ENCODE measurements at regions not wholly inside any gene's neighbourhood (a gene's known extent, or its start where the extent isn't known, plus 50 kb on each side); places are given as distances from the start of the nearest gene placed in this dataset.

DNA sequence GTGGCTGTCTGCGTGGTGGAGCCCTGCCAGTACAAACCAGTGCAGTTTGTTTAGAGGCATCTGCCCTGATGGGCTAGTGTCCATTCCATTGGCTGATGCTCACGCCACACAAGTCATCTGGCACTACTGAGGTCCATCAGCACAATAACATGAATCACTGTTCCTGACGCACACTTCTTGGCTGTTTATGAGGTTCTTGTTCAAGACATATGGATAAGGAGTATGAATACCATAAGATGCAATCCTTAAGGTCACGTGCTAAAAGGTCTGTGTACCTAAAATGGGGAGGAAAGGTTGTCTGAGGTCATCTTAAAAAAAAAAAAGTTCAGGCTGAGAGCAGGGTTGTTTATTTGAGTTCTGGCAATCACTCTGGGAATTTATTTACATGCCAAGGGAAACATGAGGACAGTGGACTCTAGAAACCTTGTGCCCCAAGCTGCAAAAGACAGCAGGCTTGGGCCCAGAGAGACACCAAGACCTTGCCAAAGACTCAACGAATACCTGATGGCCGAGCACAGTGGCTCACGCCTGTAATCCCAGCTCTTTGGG, 54.1 kb upstream of the SHLD1 start:
- Histone ChIP-seq H3K4me3 (no peak overlapping the region), H3K36me3 (ENCODE audit: insufficient read depth) (no peaks in the 10 kb centered on the region), H3K4me1 (ENCODE audit: insufficient read depth) (no peaks in the 10 kb centered on the region), H4K20me1 (replicated peaks; ENCODE audit: insufficient read depth) (no peaks in the 10 kb centered on the region), H2AFZ (no peak overlapping the region), H3K79me2 (replicated peaks; ENCODE audit: insufficient read depth) (no peaks in the 10 kb centered on the region), H3K27me3 (ENCODE audit: insufficient read depth) (no peaks in the 10 kb centered on the region), H3K27ac (ENCODE audit: low read depth) (no peak overlapping the region), H3F3A (replicated peaks; ENCODE audit: low read depth) (no peaks in the 10 kb centered on the region), H3K4me2 (no peak overlapping the region), H3K9me2 (ENCODE audit: insufficient read depth) (no peaks in the 10 kb centered on the region)
- Mint-ChIP-seq H3K36me3 (ENCODE audit: low read depth) (peaks cover 7% of the 10 kb centered on the region; the same call in 2 of the 3 replicates), H3K9me3 (peaks cover 19% of the 10 kb centered on the region), H3K27me3 (ENCODE audit: insufficient read depth, low read depth, poor library complexity) (no peaks in the 10 kb centered on the region), H3K4me1 (no peaks in the 10 kb centered on the region), H3K4me3 (no peak overlapping the region), H3K27ac (no peak overlapping the region)
- ATAC-seq (no peak), DNase-seq (ENCODE audit: low spot score) (no peak)
- no peak for TF ChIP-seq ZNF114 (CRISPR knock-in tag; IDR thresholded peaks at IDR 0.05)

DNA sequence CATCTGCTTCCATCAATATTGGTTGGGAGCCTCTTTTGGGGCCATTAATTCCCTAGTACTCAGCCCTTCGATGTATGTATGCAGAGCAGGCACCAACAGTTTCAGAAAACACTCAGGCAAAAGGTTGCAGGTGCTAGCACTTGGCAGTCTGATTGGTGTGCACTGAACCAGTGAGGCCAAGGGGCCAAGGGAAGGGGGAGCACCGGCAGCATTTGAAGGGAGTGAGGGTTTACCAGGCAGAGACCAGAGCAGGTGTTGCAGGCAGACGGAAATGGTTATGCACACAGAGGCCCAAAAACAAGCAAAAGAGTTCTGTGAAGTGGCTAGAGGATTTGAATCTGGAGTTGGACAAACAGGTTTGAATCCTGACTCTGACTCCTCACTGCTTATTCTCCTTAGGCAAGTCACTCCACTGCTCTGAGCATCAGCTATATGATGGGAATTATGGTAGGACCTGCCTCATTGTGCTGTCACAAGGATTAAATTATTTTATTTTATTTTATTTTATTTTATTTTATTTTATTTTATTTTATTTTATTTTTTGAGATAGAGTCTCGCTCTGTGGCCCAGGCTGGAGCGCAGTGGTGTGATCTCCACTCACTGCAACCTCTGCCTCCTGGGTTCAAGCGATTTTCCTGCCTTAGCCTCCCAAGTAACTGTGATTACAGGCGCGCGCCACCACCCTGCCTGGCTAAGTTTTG, 58.1 kb upstream of the SHLD1 start:
- no peaks in the 10 kb centered on the region for H3K4me1 Mint-ChIP-seq
- no peaks in the 10 kb centered on the region for H3K4me1 ChIP-seq (ENCODE audit: insufficient read depth)
- ATAC-seq: no peak
- no peak overlapping the region for H3K27ac Mint-ChIP-seq
- TF ChIP-seq STAT1 (IDR thresholded peaks at IDR 0.05; ENCODE audit: unreplicated experiment): no peak
- TF ChIP-seq ETS1 (IDR thresholded peaks at IDR 0.05): no peak
- TF ChIP-seq, protein P1, sequence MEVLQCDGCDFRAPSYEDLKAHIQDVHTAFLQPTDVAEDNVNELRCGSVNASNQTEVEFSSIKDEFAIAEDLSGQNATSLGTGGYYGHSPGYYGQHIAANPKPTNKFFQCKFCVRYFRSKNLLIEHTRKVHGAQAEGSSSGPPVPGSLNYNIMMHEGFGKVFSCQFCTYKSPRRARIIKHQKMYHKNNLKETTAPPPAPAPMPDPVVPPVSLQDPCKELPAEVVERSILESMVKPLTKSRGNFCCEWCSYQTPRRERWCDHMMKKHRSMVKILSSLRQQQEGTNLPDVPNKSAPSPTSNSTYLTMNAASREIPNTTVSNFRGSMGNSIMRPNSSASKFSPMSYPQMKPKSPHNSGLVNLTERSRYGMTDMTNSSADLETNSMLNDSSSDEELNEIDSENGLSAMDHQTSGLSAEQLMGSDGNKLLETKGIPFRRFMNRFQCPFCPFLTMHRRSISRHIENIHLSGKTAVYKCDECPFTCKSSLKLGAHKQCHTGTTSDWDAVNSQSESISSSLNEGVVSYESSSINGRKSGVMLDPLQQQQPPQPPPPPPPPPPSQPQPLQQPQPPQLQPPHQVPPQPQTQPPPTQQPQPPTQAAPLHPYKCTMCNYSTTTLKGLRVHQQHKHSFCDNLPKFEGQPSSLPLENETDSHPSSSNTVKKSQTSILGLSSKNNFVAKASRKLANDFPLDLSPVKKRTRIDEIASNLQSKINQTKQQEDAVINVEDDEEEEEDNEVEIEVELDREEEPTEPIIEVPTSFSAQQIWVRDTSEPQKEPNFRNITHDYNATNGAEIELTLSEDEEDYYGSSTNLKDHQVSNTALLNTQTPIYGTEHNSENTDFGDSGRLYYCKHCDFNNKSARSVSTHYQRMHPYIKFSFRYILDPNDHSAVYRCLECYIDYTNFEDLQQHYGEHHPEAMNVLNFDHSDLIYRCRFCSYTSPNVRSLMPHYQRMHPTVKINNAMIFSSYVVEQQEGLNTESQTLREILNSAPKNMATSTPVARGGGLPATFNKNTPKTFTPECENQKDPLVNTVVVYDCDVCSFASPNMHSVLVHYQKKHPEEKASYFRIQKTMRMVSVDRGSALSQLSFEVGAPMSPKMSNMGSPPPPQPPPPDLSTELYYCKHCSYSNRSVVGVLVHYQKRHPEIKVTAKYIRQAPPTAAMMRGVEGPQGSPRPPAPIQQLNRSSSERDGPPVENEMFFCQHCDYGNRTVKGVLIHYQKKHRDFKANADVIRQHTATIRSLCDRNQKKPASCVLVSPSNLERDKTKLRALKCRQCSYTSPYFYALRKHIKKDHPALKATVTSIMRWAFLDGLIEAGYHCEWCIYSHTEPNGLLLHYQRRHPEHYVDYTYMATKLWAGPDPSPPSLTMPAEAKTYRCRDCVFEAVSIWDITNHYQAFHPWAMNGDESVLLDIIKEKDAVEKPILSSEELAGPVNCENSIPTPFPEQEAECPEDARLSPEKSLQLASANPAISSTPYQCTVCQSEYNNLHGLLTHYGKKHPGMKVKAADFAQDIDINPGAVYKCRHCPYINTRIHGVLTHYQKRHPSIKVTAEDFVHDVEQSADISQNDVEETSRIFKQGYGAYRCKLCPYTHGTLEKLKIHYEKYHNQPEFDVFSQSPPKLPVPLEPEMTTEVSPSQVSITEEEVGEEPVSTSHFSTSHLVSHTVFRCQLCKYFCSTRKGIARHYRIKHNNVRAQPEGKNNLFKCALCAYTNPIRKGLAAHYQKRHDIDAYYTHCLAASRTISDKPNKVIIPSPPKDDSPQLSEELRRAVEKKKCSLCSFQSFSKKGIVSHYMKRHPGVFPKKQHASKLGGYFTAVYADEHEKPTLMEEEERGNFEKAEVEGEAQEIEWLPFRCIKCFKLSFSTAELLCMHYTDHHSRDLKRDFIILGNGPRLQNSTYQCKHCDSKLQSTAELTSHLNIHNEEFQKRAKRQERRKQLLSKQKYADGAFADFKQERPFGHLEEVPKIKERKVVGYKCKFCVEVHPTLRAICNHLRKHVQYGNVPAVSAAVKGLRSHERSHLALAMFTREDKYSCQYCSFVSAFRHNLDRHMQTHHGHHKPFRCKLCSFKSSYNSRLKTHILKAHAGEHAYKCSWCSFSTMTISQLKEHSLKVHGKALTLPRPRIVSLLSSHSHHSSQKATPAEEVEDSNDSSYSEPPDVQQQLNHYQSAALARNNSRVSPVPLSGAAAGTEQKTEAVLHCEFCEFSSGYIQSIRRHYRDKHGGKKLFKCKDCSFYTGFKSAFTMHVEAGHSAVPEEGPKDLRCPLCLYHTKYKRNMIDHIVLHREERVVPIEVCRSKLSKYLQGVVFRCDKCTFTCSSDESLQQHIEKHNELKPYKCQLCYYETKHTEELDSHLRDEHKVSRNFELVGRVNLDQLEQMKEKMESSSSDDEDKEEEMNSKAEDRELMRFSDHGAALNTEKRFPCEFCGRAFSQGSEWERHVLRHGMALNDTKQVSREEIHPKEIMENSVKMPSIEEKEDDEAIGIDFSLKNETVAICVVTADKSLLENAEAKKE (CRISPR knock-in tag; IDR thresholded peaks at IDR 0.05): no peak
- TF ChIP-seq EZH2phosphoT487 (IDR thresholded peaks at IDR 0.05; ENCODE audit: unreplicated experiment): no peak
- TF ChIP-seq NANOG (IDR thresholded peaks at IDR 0.05; ENCODE audit: borderline replicate concordance): no peak
- no peak for TF ChIP-seq POLR2AphosphoS5 (IDR thresholded peaks at IDR 0.05; ENCODE audit: low read depth)
- TF ChIP-seq CREB1 (CRISPR knock-in tag; IDR thresholded peaks at IDR 0.05; ENCODE audit: low read depth): no peak
- no peak for TF ChIP-seq JUNB (IDR thresholded peaks at IDR 0.05; ENCODE audit: unreplicated experiment)
- no peak for TF ChIP-seq ZNF114 (CRISPR knock-in tag; IDR thresholded peaks at IDR 0.05)
- TF ChIP-seq, protein P2, sequence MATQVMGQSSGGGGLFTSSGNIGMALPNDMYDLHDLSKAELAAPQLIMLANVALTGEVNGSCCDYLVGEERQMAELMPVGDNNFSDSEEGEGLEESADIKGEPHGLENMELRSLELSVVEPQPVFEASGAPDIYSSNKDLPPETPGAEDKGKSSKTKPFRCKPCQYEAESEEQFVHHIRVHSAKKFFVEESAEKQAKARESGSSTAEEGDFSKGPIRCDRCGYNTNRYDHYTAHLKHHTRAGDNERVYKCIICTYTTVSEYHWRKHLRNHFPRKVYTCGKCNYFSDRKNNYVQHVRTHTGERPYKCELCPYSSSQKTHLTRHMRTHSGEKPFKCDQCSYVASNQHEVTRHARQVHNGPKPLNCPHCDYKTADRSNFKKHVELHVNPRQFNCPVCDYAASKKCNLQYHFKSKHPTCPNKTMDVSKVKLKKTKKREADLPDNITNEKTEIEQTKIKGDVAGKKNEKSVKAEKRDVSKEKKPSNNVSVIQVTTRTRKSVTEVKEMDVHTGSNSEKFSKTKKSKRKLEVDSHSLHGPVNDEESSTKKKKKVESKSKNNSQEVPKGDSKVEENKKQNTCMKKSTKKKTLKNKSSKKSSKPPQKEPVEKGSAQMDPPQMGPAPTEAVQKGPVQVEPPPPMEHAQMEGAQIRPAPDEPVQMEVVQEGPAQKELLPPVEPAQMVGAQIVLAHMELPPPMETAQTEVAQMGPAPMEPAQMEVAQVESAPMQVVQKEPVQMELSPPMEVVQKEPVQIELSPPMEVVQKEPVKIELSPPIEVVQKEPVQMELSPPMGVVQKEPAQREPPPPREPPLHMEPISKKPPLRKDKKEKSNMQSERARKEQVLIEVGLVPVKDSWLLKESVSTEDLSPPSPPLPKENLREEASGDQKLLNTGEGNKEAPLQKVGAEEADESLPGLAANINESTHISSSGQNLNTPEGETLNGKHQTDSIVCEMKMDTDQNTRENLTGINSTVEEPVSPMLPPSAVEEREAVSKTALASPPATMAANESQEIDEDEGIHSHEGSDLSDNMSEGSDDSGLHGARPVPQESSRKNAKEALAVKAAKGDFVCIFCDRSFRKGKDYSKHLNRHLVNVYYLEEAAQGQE (IDR thresholded peaks at IDR 0.05; ENCODE audit: unreplicated experiment): no peak
- H3K27ac ChIP-seq (ENCODE audit: low read depth): no peak overlapping the region
- H3K27me3 Mint-ChIP-seq (ENCODE audit: insufficient read depth, low read depth, poor library complexity): peaks cover 2% of the 10 kb centered on the region
- no peak overlapping the region for H3K4me2 ChIP-seq
- H3K4me3 ChIP-seq: no peak overlapping the region
- H3K27me3 ChIP-seq (ENCODE audit: insufficient read depth): no peaks in the 10 kb centered on the region
- 0 out of 2 replicates have a peak overlapping the region, but pooled peaks have one; percentile 38 for H2AFZ ChIP-seq
- no peaks in the 10 kb centered on the region for H3F3A ChIP-seq (replicated peaks; ENCODE audit: low read depth)
- H3K36me3 ChIP-seq (ENCODE audit: insufficient read depth): no peaks in the 10 kb centered on the region
- peaks cover 3% of the 10 kb centered on the region; the same call in 2 of the 3 replicates for H3K36me3 Mint-ChIP-seq (ENCODE audit: low read depth)
- no peaks in the 10 kb centered on the region for H3K9me2 ChIP-seq (ENCODE audit: insufficient read depth)
- DNase-seq (ENCODE audit: low spot score): no peak
- H3K4me3 Mint-ChIP-seq: no peak overlapping the region
- H3K9me3 Mint-ChIP-seq: peaks cover 9% of the 10 kb centered on the region
- no peaks in the 10 kb centered on the region for H3K79me2 ChIP-seq (replicated peaks; ENCODE audit: insufficient read depth)
- H4K20me1 ChIP-seq (replicated peaks; ENCODE audit: insufficient read depth): no peaks in the 10 kb centered on the region

Measured in GM23338 (cell line).